ENCODE measurements at regions not wholly inside any gene's neighbourhood (a gene's known extent, or its start where the extent isn't known, plus 50 kb on each side); places are given as distances from the start of the nearest gene placed in this dataset.
"Not testable (repeated sequence)": the region's sequence is repeated elsewhere in the genome, so short reads cannot be mapped to it uniquely, and the experiment has no call there.

GRCh38 chr6:19892260-19892659 lies 55.1 kb downstream of the ID4 start:
- Histone ChIP-seq H3K4me3 (no peak overlapping the region), H3K27ac (peak overlapping the region in 4 of 21 experiments; percentile 14 to 55 (median 20))

GRCh38 chr6:19895866-19896692 lies 58.9 kb downstream of the ID4 start:
- H3K4me3 ChIP-seq: no peak overlapping the region
- no peak overlapping the region for H3K27ac ChIP-seq

- H3K4me3 ChIP-seq: no peak overlapping the region
Measured at GRCh38 chr6:19896693-19897010, 59.5 kb downstream of the ID4 start.

GRCh38 chr6:19898141-19898740 lies 61.1 kb downstream of the ID4 start:
- no peak overlapping the region for H3K27ac ChIP-seq
- H3K4me3 ChIP-seq: no peak overlapping the region

More at GRCh38 chr6:19896693-19897010, 59.5 kb downstream of the ID4 start:
- H3K27ac ChIP-seq: no peak overlapping the region

- H3K4me3 ChIP-seq: no peak overlapping the region
- no peak overlapping the region for H3K27ac ChIP-seq
Measured at GRCh38 chr6:19902201-19902600, 65.0 kb downstream of the ID4 start.

GRCh38 chr6:19904408-19904807 lies 67.2 kb downstream of the ID4 start:
- not testable (repeated sequence) for H3K4me3 ChIP-seq, H3K27ac ChIP-seq

GRCh38 chr6:19905584-19905983 lies 68.4 kb downstream of the ID4 start:
- H3K27ac ChIP-seq: no peak overlapping the region

GRCh38 chr6:19906171-19906570 lies 69.0 kb downstream of the ID4 start:
- H3K4me3 ChIP-seq: no peak overlapping the region
- peak overlapping the region in 2 of 21 experiments; percentile 5 to 27 for H3K27ac ChIP-seq

More at GRCh38 chr6:19905584-19905983, 68.4 kb downstream of the ID4 start:
- H3K4me3 ChIP-seq: no peak overlapping the region

GRCh38 chr6:19911223-19911622 lies 74.1 kb downstream of the ID4 start:
- H3K4me3 ChIP-seq: no peak overlapping the region
- H3K27ac ChIP-seq: no peak overlapping the region

GRCh38 chr6:19918436-19918835 lies 81.3 kb downstream of the ID4 start:
- H3K4me3 ChIP-seq: no peak overlapping the region
- H3K27ac ChIP-seq: no peak overlapping the region

- Histone ChIP-seq H3K27ac (no peak overlapping the region), H3K4me3 (no peak overlapping the region)
Measured at GRCh38 chr6:19921786-19922185, 84.6 kb downstream of the ID4 start.

GRCh38 chr6:19925533-19925932 lies 88.4 kb downstream of the ID4 start:
- Histone ChIP-seq H3K4me3 (no peak overlapping the region), H3K27ac (no peak overlapping the region)

GRCh38 chr6:19928461-19928860 lies 91.3 kb downstream of the ID4 start:
- H3K4me3 ChIP-seq: no peak overlapping the region
- no peak overlapping the region for H3K27ac ChIP-seq

GRCh38 chr6:19929312-19929711 lies 92.1 kb downstream of the ID4 start:
- Histone ChIP-seq H3K4me3 (no peak overlapping the region), H3K27ac (no peak overlapping the region)

GRCh38 chr6:19934996-19935591 lies 97.9 kb downstream of the ID4 start:
- Histone ChIP-seq H3K4me3 (no peak overlapping the region), H3K27ac (no peak overlapping the region)

- not testable (repeated sequence) for H3K27ac ChIP-seq, H3K4me3 ChIP-seq
Measured at GRCh38 chr6:19939321-19939720, 102.2 kb downstream of the ID4 start.

- not testable (repeated sequence) for H3K27ac ChIP-seq, H3K4me3 ChIP-seq
Measured at GRCh38 chr6:19939926-19940325, 102.8 kb downstream of the ID4 start.

- H3K4me3 ChIP-seq: no peak overlapping the region
- no peak overlapping the region for H3K27ac ChIP-seq
Measured at GRCh38 chr6:19943042-19943441, 105.9 kb downstream of the ID4 start.

GRCh38 chr6:19945843-19946358 lies 108.7 kb downstream of the ID4 start:
- H3K27ac ChIP-seq: no peak overlapping the region

GRCh38 chr6:19949155-19949554 lies 112.0 kb downstream of the ID4 start:
- no peak overlapping the region for H3K4me3 ChIP-seq

More at GRCh38 chr6:19945843-19946358, 108.7 kb downstream of the ID4 start:
- H3K4me3 ChIP-seq: no peak overlapping the region

GRCh38 chr6:19964115-19964514 lies 126.9 kb downstream of the ID4 start:
- H3K4me3 ChIP-seq: no peak overlapping the region
- no peak overlapping the region for H3K27ac ChIP-seq

More at GRCh38 chr6:19949155-19949554, 112.0 kb downstream of the ID4 start:
- no peak overlapping the region for H3K27ac ChIP-seq

All from skin epidermis (tissue), 12 donors.